Ramos (cell line): ENCODE measurements at regions not wholly inside any gene's neighbourhood (a gene's known extent, or its start where the extent isn't known, plus 50 kb on each side); places are given as distances from the start of the nearest gene placed in this dataset.

Source experiments
- in situ Hi-C: fragments of 300-500 bp; cut with MboI; formaldehyde crosslinking; loops from one replicate; pipeline ENCODE4 v1.14.3; 2022; ENCODE audit warnings: low sequenced_read_pairs; ENCODE audit not compliant: unreplicated experiment

- in situ Hi-C loops = no loop called here
Measured at GRCh38 chr1:115233598-115233997, 104.5 kb downstream of the NGF start.

GRCh38 chr1:115230281-115230680 is 107.8 kb downstream of the NGF start:
- in situ Hi-C loops = no loop called here

GRCh38 chr1:115229016-115229415 is 109.0 kb downstream of the NGF start:
- in situ Hi-C loops = no loop called here

- in situ Hi-C loops = no loop called here
Measured at GRCh38 chr1:115228191-115228590, 109.9 kb downstream of the NGF start.

GRCh38 chr1:115227346-115228082 is 110.5 kb downstream of the NGF start:
- in situ Hi-C loops = no loop called here

- in situ Hi-C loops = no loop called here
Measured at GRCh38 chr1:115225993-115226685, 111.9 kb downstream of the NGF start.

- in situ Hi-C loops = no loop called here
Measured at GRCh38 chr1:115224636-115225035, 113.4 kb downstream of the NGF start.

- in situ Hi-C loops = no loop called here
Measured at GRCh38 chr1:115222616-115223402, 115.2 kb downstream of the NGF start.

GRCh38 chr1:115220340-115221270 is 117.4 kb downstream of the NGF start:
- in situ Hi-C loops = no loop called here

GRCh38 chr1:115219927-115220326 is 118.1 kb downstream of the NGF start:
- in situ Hi-C loops = no loop called here

- in situ Hi-C loops = no loop called here
Measured at GRCh38 chr1:115218699-115219098, 119.3 kb downstream of the NGF start.

- in situ Hi-C loops = no loop called here
Measured at GRCh38 chr1:115218034-115218405, 120.0 kb downstream of the NGF start.

- in situ Hi-C loops = no loop called here
Measured at GRCh38 chr1:115217150-115218033, 120.7 kb downstream of the NGF start.

GRCh38 chr1:115215703-115216521 is 122.1 kb downstream of the NGF start:
- in situ Hi-C loops = no loop called here

GRCh38 chr1:115215110-115215509 is 122.9 kb downstream of the NGF start:
- in situ Hi-C loops = no loop called here

GRCh38 chr1:115214098-115214497 is 124.0 kb downstream of the NGF start:
- in situ Hi-C loops = no loop called here

GRCh38 chr1:115213130-115213529 is 123.8 kb upstream of the TSPAN2 start:
- in situ Hi-C loops = no loop called here

- in situ Hi-C loops = no loop called here
Measured at GRCh38 chr1:115211071-115211745, 121.9 kb upstream of the TSPAN2 start.
